SHP77 (cell line): ENCODE measurements at regions not wholly inside any gene's neighbourhood (a gene's known extent, or its start where the extent isn't known, plus 50 kb on each side); places are given as distances from the start of the nearest gene placed in this dataset.

Source experiments
- DNase-seq, 2 experiments: peaks; one replicate each; lab custom pipeline; 2025; lab: John Stamatoyannopoulos, UW

DNA sequence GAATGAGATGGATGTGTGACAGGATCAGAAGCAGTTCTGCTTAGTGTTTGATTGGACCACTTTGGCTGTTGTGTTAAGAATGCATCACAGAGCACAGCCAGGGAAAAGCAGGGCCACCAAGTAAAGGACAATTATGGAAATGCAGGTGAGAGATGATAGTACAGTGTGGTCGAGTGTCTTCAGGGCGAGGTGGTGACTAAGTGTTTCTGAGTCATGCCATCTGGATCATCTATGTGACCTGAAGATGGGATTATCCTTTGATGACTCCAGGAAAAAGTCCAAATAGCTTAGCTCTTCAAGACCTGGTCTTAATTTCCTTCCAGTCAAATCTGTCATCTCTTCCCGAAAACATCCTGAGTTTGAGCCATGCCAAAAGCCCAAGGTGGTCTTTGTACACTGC, 523.2 kb upstream of the IGFBP3 start:
- DNase-seq = no peak

DNA sequence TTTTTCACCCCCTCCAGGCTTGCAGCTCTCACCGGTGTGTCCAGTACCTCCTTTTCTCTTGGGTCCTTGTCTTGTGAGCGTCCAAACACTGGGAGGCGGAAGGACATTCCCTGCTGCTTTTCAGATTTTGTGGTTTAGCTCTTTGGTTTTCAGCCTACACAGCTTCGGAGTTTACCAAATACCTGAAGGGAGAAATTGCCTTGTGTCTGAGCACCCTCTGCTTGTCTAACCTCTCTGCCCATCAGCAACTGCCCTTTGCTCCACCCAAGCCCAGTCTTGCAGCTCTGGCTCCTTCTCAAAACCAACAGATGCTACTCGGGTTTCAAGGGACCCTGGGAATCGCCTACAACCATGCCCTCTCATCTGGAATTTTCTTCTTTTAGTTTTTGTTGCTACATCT, 519.1 kb upstream of the IGFBP3 start:
- DNase-seq = no peak

DNA sequence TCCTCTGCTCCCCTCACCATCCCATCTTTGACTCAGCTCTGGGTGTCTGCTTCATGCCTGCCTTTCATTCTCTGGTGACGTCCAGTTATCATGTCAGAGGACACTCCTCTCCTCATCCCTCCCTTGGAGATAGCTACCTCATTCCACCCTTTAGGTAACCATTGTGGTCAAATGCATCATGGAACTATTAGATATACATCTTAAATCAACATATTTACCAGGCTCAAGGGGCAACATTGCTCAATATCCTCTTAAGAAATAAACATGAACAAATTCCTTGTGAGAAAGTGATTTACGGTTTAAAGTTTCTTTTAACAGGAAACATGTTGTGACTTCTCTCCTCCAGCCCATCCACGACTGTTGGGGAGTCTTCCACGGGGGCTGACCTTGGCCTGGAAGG, 511.6 kb upstream of the IGFBP3 start:
- no peak for DNase-seq

DNA sequence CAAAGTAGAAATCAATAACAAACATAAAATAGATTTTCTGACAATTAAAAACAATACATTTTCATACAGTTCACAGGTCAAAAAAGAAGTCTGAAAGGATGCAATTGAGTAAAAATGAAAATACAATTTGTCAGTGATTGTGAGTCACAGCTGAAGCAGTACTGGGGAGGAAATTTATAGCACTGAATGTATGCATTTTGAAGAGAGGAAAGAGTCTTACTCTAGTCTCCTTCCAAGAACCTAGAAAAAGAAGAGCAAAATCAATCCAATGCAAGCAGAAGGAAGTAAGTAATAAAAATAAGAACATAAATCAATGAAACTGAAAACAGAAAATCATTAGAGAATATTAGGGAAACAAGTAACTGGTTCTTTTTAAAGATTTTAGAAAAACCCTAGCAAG, 507.2 kb upstream of the IGFBP3 start:
- no peak for DNase-seq

GRCh38 chr7:46424934-46425333, 503.9 kb upstream of the IGFBP3 start:
- DNase-seq = no peak

DNA sequence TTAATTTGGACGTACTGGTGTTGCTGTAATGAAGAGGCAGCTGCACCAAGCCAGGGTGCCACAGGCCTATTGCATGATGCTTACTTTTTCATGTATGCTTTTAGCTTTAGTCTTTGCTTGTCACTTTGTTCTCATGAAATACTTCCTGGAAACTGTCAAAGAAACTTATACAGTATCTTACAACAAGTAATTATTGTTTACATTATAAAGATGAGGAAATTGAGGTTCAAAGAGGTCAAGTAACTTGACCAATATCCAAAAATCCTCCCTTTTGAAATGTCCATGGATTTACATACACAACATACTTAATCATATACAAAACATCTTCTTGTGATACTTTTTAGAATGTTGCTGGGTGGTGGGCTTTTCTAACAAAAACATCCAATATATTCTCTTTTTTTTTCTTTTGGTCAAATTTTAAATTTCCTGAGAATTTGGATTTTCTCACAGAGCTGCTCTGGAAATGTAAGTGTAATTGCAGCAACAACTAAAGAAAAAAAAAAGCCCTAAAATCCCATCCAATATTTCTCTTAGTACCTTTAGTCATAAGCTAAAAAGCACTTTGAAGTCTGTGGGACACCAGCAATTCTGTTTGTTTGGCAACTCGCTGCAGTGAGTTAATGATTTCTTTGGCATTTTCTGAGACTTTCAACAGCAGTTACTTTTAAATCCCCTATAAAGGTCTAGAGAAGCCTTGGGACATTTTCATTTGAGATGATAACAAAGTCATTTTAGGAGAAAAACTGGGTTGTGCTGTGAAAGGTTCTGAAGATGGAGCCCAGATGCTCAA, 500.6 kb upstream of the IGFBP3 start:
- no peak for DNase-seq

DNA sequence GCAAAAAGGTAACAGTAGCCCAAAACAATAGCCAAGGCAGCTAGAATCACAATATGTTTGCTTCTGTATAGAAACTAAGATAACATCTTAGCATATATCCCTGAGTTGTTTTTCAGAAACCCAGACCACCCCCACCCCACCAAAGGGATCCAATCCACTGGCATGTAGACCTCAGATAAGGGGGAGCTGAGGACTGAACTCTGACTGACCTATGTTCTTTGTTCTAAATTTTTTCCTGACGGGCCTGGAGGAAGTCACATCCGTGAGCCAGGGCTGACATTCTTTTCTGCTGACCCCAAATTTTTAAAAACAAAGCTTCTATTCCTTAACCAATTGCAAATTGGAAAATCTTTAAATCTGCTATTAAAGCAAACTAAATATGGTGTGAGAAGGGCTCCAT, 493.9 kb upstream of the IGFBP3 start:
- DNase-seq = no peak

DNA sequence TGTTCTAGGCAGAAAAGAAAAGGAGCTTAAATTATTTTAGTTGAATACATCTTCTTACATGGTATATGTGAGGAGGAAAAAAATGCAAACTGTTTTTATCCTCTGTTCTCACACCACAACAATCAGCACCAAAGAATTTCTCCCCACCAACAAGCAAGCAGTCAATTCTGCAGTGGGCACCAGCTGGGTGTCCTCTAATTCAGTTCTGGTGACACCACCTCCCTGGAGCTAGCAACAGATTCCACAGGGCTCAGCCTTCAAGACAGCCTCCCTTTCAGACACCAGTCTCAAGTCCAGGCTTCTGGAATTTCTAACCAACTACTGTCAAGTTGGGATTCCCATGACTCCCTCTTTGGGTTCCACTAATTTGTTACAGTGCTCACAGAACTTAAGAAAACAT, 490.2 kb upstream of the IGFBP3 start:
- no peak for DNase-seq

DNA sequence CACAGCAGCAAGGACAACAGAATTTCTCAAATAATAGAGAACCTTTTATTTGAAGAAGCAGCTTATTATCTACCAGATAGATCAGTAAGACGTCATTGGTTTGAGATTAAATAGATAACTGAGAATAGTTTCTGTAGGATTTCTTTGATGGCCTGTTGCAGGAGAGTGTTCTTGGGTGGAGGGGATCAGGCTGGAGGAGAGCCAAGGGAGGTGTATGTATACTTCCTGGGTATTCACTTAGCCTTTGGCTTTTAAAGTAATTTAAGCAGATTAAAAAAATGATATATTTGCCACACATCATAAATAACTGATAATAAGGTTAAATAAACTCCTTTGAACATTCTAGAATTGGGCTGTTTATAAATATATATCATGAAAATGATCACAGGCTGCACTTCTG, 486.1 kb upstream of the IGFBP3 start:
- DNase-seq = no peak

DNA sequence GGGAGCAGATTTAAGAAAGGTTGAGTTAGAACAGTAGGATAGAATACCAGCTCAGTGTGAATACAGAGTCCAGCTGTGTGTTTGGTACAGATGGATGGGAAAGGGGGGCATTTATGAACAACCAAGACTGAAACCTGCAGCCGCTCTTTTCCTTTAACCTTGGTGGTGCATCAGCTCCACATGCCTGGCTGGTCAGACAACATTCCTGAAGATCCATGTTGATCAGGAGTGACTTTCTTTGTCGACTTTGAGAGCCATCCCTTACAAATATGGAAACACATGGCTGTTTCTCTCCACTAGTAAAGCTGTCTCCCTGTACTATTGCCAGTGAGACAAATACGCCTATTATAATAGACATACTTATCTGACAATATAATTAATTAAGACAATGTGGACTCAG, 476.5 kb upstream of the IGFBP3 start:
- DNase-seq = no peak

- DNase-seq = no peak
Observed at GRCh38 chr7:46396481-46396880, 475.4 kb upstream of the IGFBP3 start.

DNA sequence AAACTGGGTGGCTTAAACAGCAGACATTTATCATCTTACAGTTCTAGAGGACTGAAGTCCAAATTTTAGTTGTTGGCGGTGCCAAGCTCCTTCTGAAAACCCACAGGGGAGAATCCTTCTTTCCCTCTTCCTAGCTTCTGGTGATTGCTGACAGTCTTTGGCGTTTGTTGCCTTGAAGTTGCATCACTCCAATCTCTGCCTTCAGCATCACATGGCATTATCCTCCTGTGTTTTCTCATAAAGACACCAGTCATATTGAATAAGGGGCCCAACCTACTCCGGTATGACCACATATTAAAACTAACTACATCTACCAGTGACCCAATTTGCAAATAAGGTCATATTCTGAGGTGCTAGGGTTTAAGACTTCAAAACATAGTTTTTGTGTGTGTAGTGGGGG, 472.1 kb upstream of the IGFBP3 start:
- DNase-seq = no peak

GRCh38 chr7:46391231-46392201, 470.4 kb upstream of the IGFBP3 start:
- no peak for DNase-seq

DNA sequence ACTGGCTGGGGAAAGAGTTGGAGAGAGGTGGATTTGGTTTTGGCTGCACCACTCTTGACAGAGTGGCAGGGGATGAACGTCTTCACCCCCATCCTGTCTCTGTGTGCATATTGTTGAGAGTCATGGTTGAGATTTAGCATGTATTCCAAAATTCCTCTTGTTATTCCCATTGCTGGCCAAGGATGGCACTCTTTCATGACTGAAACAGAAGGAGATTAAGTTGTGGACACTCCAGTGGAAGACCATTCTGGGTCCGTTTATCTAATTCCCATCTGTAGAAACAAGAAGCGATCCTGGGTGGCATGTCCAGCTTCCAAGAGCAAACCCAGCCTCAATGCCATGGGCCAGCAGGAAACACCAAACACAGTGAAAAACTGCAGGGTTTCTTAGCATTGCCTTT, 469.0 kb upstream of the IGFBP3 start:
- DNase-seq = no peak

- DNase-seq = no peak
Observed at GRCh38 chr7:46389146-46389545, 468.1 kb upstream of the IGFBP3 start.

GRCh38 chr7:46387646-46388045, 466.6 kb upstream of the IGFBP3 start:
- DNase-seq = no peak

DNA sequence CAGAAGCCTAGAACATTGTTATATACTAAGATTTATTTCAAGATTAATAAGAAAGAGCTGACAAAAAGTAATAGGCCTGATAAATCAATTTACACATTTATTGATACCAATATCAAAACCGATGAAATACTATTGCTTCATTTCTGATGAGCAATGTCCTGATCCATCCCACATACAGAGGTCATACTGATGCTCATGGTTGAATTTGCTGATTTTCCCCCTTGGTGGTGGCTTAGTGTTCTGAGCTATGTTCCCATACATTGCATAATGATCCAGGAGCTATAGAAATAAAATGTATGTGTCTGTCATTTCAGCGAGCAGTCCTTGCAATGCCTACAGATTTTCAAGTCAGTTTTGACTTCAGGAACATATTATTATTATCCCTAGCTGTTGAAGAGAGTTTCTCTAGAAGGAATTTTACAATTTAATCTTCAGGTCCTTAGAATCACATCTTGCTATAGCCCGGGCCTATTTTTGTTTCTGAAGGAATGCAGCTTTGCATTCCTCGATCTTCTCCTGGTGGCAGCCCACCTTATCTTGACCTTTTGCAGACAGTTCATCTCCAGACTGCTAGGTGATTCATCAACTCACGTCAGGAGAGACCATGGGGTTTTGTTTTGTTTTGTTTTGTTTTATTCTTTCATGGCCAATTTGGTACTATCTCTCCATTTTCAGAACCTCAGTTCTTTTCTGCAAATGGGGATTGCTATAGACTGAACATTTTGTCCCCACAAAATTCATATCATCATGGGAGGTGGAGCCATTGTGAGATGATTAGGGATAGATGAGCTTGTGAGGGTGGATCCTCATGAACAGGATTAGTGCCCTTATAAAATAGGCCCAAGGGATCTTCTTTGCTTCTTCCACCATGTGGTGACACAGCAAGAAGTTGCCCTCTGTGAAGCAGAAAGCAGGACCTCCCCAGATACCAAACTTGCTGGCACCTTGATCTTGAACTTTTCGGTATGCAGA, 465.6 kb upstream of the IGFBP3 start:
- no peak for DNase-seq

- no peak for DNase-seq
Observed at GRCh38 chr7:46385662-46386309, 464.7 kb upstream of the IGFBP3 start.

GRCh38 chr7:46383605-46384004, 462.5 kb upstream of the IGFBP3 start:
- no peak for DNase-seq

- no peak for DNase-seq
Observed at GRCh38 chr7:46369933-46370654, 449.0 kb upstream of the IGFBP3 start.

DNA sequence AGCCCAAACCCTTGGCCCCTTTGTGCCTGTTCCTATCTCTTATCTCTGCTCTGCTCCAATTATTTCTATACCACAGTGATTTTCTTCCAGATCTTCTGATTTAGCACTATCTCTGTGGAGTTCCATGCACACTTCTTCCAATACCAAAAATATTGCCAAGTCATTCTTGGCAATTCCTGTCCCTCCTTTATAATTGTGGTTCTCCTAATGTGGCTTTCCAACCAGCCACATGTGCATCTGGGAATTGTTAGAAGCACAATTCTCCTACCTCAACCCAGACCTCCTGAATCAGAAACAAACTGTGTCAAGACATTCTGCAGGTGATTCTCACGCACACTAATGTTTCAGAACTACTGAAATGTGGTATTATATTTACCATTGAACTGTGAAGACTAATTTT, 447.8 kb upstream of the IGFBP3 start:
- no peak for DNase-seq
